ENCODE measurements at regions not wholly inside any gene's neighbourhood (a gene's known extent, or its start where the extent isn't known, plus 50 kb on each side); places are given as distances from the start of the nearest gene placed in this dataset.

DNA sequence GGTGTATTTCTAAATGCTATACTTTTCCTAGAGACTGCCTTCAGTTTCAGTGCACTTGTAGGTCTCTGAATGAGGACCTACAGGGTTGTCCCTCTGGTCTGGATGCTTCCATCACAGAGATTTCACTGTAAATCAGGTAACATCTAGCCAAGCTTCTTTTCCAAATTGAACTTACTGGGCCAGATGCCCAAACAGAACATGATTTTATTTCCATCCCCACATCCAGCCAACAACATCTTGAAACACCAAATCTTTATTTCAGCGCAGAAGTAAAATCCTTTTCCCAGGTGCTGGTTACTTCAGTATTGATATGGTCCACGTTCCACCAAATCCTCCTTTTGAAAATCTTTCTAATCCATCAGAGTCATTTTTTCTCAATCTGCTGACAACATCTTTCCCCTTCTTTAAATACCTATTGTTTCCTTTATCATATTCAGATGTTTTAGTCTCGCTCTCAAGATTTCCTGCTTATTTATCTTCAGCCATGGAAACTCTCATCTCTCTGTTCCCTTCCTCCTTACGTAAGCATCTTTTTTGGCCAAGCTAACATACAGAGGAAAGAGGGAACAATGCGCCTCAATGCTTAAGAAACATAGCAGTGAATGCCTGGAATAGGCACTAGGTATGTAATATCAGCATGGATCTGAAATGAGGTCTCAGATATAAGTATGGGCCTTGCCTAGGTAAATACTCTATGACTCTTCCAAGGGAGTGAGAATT lies 201.2 kb upstream of the MTNR1B start:
- DNase-seq, result no peak

GRCh38 chr11:92769112-92769511 lies 200.3 kb upstream of the MTNR1B start:
- no peak for DNase-seq

GRCh38 chr11:92770419-92770818 lies 199.0 kb upstream of the MTNR1B start:
- no peak for DNase-seq

DNA sequence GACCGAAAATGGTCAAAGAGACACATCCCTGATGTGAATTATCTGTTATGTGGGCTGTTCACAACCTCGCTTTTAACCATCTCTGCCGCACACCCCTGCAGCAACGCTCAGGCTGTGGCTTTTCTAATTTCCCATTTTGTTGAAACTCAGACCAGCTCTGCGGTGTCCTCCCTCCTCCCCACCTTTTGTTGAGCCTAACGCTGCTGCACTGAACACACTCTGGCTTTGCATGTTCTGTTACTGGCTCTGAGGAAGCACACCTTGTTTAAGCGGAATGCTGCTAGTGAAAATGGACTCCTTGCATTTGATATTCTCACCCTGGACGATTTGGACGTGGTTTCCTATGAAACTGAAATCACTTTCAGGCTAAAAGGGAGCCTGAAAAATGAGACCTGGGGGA lies 198.5 kb upstream of the MTNR1B start:
- no peak for DNase-seq

GRCh38 chr11:92771701-92772100 lies 197.8 kb upstream of the MTNR1B start:
- no peak for DNase-seq

GRCh38 chr11:92775003-92775676 lies 194.3 kb upstream of the MTNR1B start:
- DNase-seq, result no peak

DNA sequence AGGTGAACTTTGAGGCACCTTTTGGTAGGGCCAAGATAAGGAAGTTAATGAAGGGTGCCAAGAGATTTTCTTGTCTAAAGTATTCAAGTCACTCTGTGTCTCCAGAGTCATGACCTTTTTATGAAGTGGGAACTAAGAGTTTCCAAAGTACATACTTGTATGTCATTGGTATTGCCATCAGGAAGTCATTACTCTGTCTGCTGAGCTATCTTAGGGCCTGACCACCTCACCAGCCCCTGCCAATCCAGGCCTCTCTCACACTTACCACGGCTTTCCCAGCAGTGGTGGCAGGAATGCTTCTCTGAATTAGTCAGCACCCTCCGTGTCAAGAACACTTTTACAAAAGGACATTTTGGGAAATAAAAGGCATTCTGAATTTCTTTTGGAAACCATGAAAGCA lies 192.8 kb upstream of the MTNR1B start:
- DNase-seq, result peak; percentile 6

GRCh38 chr11:92779746-92780145 lies 189.7 kb upstream of the MTNR1B start:
- DNase-seq, result no peak

- DNase-seq, result no peak
These were observed 188.3 kb upstream of the MTNR1B start for GRCh38 chr11:92781151-92781550.

DNA sequence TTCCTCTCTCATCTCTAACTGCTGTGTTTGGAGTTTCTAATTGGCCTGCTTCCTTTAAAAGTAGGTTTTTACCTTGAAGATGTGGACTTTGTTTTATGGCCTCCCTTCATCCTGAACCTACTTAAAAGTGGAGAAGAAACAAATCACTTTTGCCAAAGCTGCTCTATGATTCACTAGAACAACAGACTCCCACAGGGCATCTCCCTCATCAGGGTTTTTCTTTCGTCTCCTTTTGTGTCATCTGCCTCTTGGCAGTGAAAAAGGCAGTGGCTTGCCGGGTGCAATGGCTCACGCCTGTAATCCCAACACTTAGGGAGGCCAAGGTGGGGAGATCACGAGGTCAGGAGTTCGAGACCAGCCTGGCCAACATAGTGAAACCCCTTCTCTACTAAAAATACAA lies 186.6 kb upstream of the MTNR1B start:
- peak; percentile 79 for DNase-seq

DNA sequence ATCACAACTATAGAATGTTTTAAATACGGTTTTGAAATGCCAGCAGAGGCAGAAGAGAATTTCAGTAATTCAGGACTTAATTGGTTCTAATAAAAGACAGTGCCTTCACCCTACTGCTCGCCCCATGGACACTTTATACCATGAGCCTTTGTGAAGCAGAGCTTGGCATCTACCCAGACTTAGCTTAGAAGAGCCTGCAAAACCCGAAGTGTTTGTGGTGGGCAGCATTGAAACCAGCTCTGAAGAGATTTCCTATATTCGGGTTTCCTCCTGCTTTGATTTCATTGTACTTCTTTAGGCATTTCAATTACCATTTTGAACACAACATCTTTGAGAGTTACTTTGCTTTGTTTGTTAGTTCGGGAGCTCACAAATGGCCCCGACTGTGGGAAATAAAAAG lies 185.1 kb upstream of the MTNR1B start:
- no peak for DNase-seq

DNA sequence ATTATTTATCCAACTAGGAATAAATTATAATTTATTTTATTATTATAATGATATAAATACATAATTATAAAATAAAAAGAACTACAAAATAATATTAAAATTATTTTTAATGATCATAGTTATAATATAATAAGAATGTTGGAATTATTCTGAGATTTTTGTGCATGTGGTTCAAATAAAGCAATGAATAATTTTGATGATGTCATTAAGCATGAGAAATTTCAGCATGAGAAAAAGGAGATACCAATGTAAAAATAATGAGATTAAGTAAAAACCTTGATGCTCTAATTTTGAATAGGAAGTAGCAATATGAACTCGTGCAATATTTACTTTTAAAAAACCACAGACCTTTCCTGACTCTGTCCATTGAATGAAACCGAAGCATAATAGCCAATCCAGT lies 181.8 kb upstream of the MTNR1B start:
- DNase-seq, result no peak

DNA sequence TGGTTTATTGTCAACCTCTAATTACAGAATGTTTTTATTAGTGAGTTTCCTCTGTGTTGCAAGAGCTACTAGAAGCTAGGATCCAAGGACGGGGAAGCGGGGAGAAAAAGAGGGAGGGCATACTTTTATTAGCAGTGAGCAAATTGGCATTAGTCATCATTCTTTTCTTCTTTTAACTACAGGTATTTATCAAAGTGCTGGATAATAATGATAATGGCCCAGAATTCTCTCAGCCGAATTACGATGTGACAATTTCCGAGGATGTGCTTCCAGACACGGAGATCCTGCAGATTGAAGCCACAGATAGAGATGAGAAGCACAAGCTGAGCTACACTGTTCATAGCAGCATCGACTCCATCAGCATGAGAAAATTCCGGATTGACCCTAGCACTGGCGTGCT lies 179.7 kb upstream of the MTNR1B start:
- peak; percentile 9 for DNase-seq

DNA sequence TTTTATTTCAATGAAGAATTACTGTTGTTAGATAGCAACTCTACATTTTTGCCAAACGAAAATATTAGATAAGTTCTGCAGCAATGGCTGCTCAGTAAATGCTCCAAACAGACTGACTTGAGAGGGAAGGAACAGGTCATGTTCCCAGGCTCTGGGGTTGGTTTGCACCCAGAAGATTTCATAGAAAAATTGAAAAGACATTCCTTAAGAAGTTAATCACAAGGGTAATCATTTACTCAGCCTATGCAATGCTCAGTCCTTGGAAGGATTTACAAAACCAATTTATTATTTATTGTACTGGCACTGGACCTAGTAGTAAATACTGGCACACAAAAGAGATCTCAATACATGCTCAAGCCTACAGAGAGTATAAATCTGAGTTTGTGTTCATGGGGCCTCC lies 179.1 kb upstream of the MTNR1B start:
- peak; percentile 73 for DNase-seq

GRCh38 chr11:92790926-92791616 lies 178.4 kb upstream of the MTNR1B start:
- DNase-seq, result no peak

DNA sequence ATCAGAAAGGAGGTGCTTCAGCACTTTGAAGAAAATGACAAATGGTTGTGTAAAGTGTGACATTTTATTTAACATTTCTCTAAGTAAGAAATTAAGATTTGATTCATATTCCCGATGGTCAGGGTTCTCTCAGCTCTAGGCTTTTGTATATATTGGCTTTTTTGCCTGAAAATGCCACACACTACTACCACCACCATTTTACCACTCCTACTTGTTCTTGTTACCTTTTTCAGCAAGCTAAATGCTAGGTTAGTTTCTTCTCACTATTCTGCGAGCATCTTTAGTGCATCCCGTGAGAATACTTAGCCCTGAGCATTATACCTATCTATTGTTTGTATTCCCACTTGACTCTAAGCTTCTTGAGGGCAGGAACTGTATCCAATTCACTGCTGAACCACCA lies 177.6 kb upstream of the MTNR1B start:
- no peak for DNase-seq

GRCh38 chr11:92793189-92793588 lies 176.3 kb upstream of the MTNR1B start:
- DNase-seq, result no peak

DNA sequence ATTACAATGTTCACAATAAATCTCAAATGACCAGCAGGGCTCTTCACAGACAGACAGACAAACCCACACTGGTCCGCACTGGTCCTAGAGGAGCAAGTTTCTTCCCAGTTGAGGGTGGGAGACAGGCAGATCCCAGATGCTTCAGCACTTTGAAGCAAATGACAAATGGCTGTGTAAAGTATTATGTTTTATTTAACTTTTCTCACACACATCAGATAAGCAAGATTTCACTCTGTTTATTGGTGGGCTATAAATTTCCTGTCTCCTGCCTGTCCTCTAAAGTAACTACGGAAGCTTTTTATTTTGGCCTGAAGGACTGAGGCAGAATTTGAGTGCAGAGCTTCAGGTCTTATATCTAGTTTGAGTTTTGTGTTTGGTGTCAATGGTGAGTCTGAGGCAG lies 174.7 kb upstream of the MTNR1B start:
- DNase-seq, result no peak

GRCh38 chr11:92796744-92797143 lies 172.7 kb upstream of the MTNR1B start:
- no peak for DNase-seq

GRCh38 chr11:92797874-92798273 lies 171.6 kb upstream of the MTNR1B start:
- no peak for DNase-seq

GRCh38 chr11:92801685-92802084 lies 167.8 kb upstream of the MTNR1B start:
- no peak for DNase-seq

GRCh38 chr11:92802644-92803043 lies 166.8 kb upstream of the MTNR1B start:
- DNase-seq, result no peak

DNA sequence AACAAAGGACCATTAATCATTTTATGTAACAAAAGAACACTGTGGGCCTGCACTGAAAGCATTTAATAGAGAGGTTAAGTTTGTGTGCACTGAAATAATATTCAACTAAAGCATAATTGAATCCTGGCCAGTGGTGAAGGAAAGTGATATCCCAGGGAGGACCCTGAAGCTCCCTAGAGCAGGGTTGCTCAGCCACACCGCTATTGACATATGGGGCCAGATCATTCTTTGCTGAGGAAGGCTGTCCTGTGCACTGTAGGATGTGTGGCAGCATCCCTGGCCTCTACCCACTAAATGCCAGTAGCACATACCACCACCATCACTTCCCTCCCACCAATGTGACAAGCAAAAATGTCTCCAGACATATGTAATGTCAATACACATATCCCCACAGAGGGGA lies 166.1 kb upstream of the MTNR1B start:
- no peak for DNase-seq

DNA sequence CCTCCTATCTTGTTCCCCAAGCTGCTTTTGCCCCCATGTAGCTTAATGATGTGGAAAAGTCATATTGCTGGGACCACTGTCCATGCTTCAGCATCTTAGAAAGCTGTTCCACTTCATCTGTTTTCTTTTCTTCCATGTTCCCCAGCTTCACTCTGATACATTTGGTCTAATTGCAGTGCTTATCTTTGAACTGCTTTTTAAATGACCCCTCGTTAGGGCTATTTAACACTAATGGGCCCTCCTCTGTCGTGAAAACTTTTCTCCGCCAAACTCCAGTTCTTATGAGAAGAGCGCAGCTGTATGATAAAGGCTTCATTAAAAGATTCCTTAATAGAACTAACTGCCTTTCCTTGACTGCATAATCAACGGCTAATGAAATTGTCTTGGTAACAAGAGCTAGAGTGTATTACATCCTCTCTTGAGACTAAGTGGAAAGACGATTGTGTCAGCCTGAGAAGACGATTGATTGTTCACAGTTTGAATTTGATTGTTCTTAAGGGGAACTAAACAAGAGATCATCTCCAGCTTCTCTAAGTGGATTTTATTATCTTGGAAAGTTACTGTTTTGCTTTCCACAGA lies 165.0 kb upstream of the MTNR1B start:
- DNase-seq, result no peak

Data from kidney glomerular epithelial cell (primary cell).